DMS 273 treated with DMSO at 0.1 percent for 48 hours (cell line): ENCODE measurements at regions not wholly inside any gene's neighbourhood (a gene's known extent, or its start where the extent isn't known, plus 50 kb on each side); places are given as distances from the start of the nearest gene placed in this dataset.

Experiments used
- DNase-seq: peaks from one replicate; lab custom pipeline; 2025; lab: John Stamatoyannopoulos, UW

GRCh38 chr13:67713571-67713970 is 483.4 kb upstream of the PCDH9 start:
- no peak for DNase-seq

- no peak for DNase-seq
These were observed 466.6 kb upstream of the PCDH9 start for GRCh38 chr13:67696775-67697174.

GRCh38 chr13:67664502-67664901 is 434.4 kb upstream of the PCDH9 start:
- DNase-seq, result no peak

DNA sequence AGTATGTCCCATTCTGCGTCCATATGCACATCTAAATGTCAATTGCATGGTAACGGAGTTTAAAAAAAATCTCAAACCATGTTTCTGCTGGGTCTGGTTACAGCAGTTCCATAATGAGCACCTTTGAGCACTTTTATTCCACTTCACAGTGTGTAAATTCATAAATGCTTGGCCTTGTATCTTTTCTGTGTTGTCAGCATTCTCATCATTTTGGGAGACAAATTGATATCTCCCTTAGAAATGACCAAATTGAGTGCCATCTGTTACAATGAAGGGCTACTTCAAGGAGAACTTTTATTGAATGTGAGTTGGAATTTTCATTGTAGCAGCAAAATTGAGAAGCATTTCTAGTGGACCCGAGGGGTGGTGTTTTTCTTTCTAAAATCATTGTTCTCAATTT is 432.9 kb upstream of the PCDH9 start:
- no peak for DNase-seq

DNA sequence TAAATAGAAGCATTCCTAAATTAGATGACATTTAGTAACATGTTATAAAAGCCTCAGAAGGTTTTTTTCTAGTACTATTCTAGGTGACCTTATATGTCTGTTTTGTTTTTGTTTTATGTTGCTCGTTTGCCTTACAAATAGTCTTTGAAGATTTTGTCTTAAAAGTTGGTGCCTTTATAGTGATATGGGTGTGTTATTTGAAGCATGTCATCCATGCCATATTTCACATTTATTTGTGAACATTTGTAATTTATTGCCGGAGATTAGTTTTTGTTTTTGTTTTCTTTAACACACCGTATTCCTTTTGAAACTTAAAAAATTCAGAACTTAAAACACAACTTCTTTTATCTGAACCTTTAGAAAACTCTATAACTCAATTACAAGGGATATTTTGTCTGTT is 422.8 kb upstream of the PCDH9 start:
- no peak for DNase-seq

DNA sequence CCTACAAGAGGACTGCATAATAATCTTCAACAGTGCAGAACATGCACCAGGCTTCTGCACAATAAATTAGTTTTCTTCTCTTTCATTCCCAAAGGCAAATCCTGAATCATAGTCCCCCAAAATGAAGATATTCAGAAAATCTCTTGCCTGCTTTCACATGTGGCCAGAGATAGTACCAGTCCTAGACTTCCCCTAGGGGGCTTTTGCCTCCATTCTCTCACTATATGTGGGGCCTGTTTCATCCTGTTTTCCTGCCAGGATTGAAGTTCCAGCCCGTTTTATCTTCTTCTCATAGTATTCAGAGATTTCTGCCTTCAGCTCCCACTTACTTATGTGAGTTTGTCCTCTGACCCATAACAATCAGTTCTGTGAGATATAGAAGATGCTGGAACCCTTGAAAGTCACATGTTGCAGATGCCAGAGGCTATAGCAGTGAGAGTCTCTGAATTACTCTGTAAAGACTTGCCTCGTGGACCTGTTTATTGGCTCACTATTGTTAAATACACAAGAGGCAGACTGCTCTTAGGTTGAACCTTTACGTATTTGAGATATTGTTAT is 421.9 kb upstream of the PCDH9 start:
- DNase-seq, result no peak

GRCh38 chr13:67650471-67650870 is 420.3 kb upstream of the PCDH9 start:
- DNase-seq, result no peak

DNA sequence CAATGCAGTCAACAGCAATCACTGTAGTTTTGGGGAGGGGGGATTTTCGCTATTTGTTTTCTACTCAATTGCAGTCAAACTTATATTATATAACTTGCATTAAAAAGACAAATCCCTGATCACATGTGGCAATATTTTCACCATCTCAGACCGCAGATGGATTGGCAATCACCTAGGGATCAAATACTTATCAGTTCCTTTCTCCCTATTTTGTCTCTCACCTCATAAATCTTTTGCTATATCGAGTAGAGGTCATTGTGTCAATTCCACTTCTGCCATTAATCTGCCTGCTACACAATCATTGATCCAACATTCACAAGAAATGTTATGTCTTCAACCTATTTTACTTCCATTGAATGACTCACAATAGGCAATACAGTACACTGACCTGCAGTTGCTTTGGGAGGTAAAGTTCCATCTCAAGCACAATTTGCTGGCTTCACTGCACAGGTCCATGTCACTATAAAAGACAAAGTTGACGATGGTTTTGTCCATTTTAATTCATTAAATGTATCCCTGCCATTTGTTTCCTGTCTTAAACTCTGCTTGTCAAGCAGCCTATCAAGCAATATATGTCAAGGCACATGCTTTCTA is 415.8 kb upstream of the PCDH9 start:
- no peak for DNase-seq

- no peak for DNase-seq
These were observed 413.4 kb upstream of the PCDH9 start for GRCh38 chr13:67643516-67644055.

GRCh38 chr13:67642657-67643056 is 412.5 kb upstream of the PCDH9 start:
- no peak for DNase-seq

- DNase-seq, result no peak
These were observed 405.6 kb upstream of the PCDH9 start for GRCh38 chr13:67635754-67636153.

- DNase-seq, result no peak
These were observed 402.5 kb upstream of the PCDH9 start for GRCh38 chr13:67632590-67632989.

- DNase-seq, result no peak
These were observed 400.5 kb upstream of the PCDH9 start for GRCh38 chr13:67630640-67631039.

GRCh38 chr13:67623630-67624029 is 393.5 kb upstream of the PCDH9 start:
- DNase-seq, result no peak

GRCh38 chr13:67620665-67621064 is 390.5 kb upstream of the PCDH9 start:
- no peak for DNase-seq

DNA sequence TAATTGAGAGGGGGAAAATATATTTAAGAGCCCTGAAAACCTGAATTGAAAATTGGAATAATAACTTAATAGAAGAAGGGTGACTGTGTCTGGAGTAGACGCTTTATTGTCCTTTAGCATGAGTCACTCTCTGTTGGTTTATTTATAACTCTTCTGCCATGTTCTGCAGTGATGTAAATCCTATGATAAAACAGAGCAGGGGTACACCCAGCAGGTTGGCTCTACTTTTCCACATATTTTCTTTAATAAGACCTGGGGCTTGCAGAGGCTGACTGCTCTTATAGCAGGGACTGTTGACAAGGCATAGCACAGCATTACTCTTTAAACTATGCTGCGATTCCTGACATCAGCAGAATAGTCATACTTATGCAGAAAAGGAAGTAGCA is 389.9 kb upstream of the PCDH9 start:
- DNase-seq, result no peak

GRCh38 chr13:67619351-67619994 is 389.3 kb upstream of the PCDH9 start:
- no peak for DNase-seq

GRCh38 chr13:67614579-67614978 is 384.4 kb upstream of the PCDH9 start:
- no peak for DNase-seq

- no peak for DNase-seq
These were observed 383.9 kb upstream of the PCDH9 start for GRCh38 chr13:67614013-67614412.

DNA sequence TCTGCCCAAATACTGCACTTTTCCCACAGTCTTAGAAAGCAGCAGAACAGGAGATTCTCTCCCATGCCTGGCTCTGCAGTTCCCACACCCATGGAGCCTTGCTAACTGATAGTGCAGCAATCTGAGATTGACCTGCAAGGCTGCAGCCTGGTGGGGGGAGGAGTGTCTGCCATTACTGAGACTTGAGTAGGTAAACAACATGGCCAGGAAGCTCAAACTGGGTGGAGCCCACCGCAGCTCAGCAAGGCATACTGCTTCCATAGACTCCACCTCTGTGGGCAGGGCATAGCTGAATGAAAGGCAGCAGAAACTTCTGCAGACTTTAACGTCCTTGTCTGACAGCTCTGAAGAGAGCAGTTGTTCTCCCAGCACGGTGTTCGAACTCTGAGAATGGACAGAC is 358.5 kb upstream of the PCDH9 start:
- no peak for DNase-seq

GRCh38 chr13:67577361-67577760 is 347.2 kb upstream of the PCDH9 start:
- DNase-seq, result no peak

DNA sequence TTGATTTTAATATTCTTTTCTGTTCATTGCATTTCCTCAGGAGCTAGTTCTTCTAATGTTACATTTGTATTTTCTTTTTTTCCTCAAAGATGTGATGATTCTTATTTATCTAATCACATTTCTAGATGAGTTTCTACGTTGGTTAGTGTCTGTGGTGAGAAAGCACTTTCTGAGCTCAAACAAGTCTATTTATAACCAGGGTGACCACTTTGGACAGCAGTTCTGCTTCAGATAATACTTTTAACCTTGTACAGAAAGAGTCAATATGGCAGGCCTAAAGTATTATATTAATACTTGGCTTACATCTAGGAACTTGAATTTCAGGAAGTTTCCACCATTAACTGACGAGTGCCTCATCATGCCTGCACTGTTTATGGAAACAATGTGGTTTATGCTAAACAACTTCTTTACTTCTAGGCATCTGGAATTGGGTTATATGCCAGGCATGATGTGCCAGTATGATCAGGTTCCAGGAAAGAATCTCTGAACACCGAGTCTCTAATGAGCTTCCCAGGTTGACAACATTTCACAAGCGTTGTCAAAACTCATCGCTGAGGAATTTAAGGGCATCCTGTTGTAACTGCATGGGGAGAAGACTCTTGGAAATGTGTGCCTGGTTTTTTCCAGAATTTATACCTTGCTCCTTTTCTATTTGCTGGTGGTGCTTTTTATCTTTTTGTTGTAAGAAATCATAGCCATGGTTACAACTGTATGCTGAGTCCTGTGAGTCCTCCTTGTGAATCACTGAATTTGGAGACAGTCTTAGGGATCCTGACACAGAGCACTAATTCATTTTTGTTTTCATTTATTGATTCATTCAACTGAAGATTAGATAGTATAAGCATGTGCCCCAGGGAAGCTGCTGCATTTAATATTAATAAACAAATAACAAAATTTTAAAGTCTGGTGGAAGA is 344.4 kb upstream of the PCDH9 start:
- no peak for DNase-seq

- DNase-seq, result no peak
These were observed 338.1 kb upstream of the PCDH9 start for GRCh38 chr13:67568205-67568604.
